Thoracic aorta (tissue), 2 donors: ENCODE measurements at regions not wholly inside any gene's neighbourhood (a gene's known extent, or its start where the extent isn't known, plus 50 kb on each side); places are given as distances from the start of the nearest gene placed in this dataset.

Experiments used
- ATAC-seq: fragments of 150-250 bp; one replicate; pipeline ENCODE4 v1.8.0; 2017; ENCODE audit warnings: low read depth; ENCODE audit not compliant: insufficient number of reproducible peaks, low FRiP score
- DNase-seq: peaks from one replicate; pipeline ENCODE4 v3.0.0-alpha.2; 2020; ENCODE audit warnings: low spot score
- H3K27ac ChIP-seq, 2 donors: fragments of 200-600 bp; sonication (generic); 1 replicate in 1 of 2; 2 replicates in 1 of 2; pipeline ENCODE4 v1.5.1; 2016; ENCODE audit warnings: mild to moderate bottlenecking in 2 of 2, moderate library complexity in 2 of 2
- H3K27me3 ChIP-seq: fragments of 200-600 bp; sonication (generic); replicated peaks from 2 replicates; pipeline ENCODE4 v1.6.0; 2016; ENCODE audit warnings: mild to moderate bottlenecking; ENCODE audit not compliant: insufficient read depth
- H3K36me3 ChIP-seq: fragments of 200-600 bp; sonication (generic); one replicate; pipeline ENCODE4 v1.5.1; 2016
- H3K4me1 ChIP-seq, 2 donors: fragments of 200-600 bp; sonication (generic); 1 replicate in 1 of 2; 2 replicates in 1 of 2; pipeline versions ENCODE4 v1.5.1 to v1.6.0; 2016; ENCODE audit warnings: low read depth in 2 of 2, mild to moderate bottlenecking in 1 of 2; ENCODE audit not compliant: control insufficient read depth in 1 of 2
- H3K4me3 ChIP-seq: fragments of 200-600 bp; sonication (generic); 2 replicates; pipeline ENCODE4 v1.5.1; 2016; ENCODE audit warnings: mild to moderate bottlenecking
- H3K9me3 ChIP-seq: fragments of 200-600 bp; sonication (generic); 2 replicates; pipeline ENCODE4 v1.5.1; 2016
- TF ChIP-seq, protein P1 (sequence below): fragments of 200-600 bp; sonication (generic); IDR thresholded peaks from one replicate; pipeline ENCODE4 v1.5.1; 2019; ENCODE audit warnings: antibody characterized with exemption

- no peaks in the 10 kb centered on the region for H3K27me3 ChIP-seq
- DNase-seq (no peak), ATAC-seq (no peak)
- no peaks in the 10 kb centered on the region for H3K9me3 ChIP-seq
- H3K4me1 ChIP-seq: peaks cover 0 to 4% of the 10 kb centered on the region in 2 donors
- H3K36me3 ChIP-seq: no peaks in the 10 kb centered on the region
- TF ChIP-seq, protein P1, sequence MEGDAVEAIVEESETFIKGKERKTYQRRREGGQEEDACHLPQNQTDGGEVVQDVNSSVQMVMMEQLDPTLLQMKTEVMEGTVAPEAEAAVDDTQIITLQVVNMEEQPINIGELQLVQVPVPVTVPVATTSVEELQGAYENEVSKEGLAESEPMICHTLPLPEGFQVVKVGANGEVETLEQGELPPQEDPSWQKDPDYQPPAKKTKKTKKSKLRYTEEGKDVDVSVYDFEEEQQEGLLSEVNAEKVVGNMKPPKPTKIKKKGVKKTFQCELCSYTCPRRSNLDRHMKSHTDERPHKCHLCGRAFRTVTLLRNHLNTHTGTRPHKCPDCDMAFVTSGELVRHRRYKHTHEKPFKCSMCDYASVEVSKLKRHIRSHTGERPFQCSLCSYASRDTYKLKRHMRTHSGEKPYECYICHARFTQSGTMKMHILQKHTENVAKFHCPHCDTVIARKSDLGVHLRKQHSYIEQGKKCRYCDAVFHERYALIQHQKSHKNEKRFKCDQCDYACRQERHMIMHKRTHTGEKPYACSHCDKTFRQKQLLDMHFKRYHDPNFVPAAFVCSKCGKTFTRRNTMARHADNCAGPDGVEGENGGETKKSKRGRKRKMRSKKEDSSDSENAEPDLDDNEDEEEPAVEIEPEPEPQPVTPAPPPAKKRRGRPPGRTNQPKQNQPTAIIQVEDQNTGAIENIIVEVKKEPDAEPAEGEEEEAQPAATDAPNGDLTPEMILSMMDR: no peak
- H3K4me3 ChIP-seq: no peak overlapping the region
- no peak overlapping the region for H3K27ac ChIP-seq
Observed at GRCh38 chr20:18992418-18992817, 178.8 kb downstream of the SCP2D1 start.

DNA sequence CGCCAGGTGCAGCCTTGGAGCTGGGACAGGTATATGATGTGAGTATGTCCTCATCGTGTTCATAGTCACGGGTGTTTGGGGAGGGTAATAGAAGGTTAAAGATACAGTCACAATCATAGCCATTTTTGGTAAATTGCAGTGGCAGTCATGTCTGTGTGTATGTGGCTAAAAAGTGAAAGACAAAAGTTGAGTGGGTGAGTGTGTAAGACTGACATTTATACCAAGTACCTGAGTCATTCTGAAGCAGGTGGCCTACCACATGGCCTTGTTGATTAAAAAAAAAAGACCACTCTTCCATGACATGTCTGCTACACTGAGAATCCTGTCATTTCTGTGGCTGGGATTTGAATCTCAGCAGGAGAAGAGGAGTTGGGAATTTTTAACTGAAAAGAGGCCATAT is 181.9 kb downstream of the SCP2D1 start:
- TF ChIP-seq, protein P1: no peak
- Histone ChIP-seq H3K4me1 (no peaks in the 10 kb centered on the region), H3K27ac (no peak overlapping the region), H3K36me3 (no peaks in the 10 kb centered on the region), H3K9me3 (no peaks in the 10 kb centered on the region), H3K4me3 (no peak overlapping the region), H3K27me3 (no peaks in the 10 kb centered on the region)
- DNase-seq: no peak
- no peak for ATAC-seq

GRCh38 chr20:18999086-18999485 is 185.5 kb downstream of the SCP2D1 start:
- DNase-seq (no peak), ATAC-seq (no peak)
- no peaks in the 10 kb centered on the region for H3K4me1 ChIP-seq
- H3K9me3 ChIP-seq: no peaks in the 10 kb centered on the region
- H3K4me3 ChIP-seq: no peak overlapping the region
- H3K27ac ChIP-seq: no peak overlapping the region
- H3K27me3 ChIP-seq: no peaks in the 10 kb centered on the region
- H3K36me3 ChIP-seq: no peaks in the 10 kb centered on the region
- TF ChIP-seq, protein P1: no peak

GRCh38 chr20:19000078-19000477 is 186.5 kb downstream of the SCP2D1 start:
- Histone ChIP-seq H3K4me3 (no peak overlapping the region), H3K4me1 (no peaks in the 10 kb centered on the region), H3K9me3 (no peaks in the 10 kb centered on the region), H3K36me3 (no peaks in the 10 kb centered on the region), H3K27me3 (no peaks in the 10 kb centered on the region), H3K27ac (no peak overlapping the region)
- DNase-seq: no peak
- no peak for ATAC-seq
- TF ChIP-seq, protein P1: no peak

DNA sequence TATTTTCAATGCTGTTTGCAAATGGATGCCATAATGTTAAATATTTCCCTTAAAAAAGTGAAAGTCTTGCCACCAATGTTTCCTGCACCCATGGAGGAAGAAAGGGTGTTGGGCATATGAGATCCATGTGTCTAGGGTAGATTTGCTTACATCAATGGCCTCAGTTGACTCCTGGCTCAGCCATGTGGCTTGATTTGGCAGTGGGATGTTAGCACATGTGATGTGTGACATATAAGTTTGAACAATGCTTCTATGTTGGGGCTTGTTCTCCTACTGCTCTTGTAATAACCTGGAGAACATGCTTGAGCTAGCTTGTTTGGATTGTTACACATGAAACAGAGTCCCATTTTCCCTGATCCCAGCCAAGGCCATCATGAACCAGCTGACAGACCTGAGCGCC is 187.6 kb downstream of the SCP2D1 start:
- TF ChIP-seq, protein P1: no peak
- Histone ChIP-seq H3K27me3 (no peaks in the 10 kb centered on the region), H3K9me3 (no peaks in the 10 kb centered on the region), H3K4me1 (no peaks in the 10 kb centered on the region), H3K36me3 (no peaks in the 10 kb centered on the region), H3K4me3 (no peak overlapping the region), H3K27ac (no peak overlapping the region)
- DNase-seq (no peak), ATAC-seq (no peak)
